Peyer's patch (tissue), 4 donors: ENCODE measurements at regions not wholly inside any gene's neighbourhood (a gene's known extent, or its start where the extent isn't known, plus 50 kb on each side); places are given as distances from the start of the nearest gene placed in this dataset.

Experiments used
- DNase-seq, 3 donors: peaks; one replicate each; pipeline ENCODE4 v3.0.0-alpha.2; 2017 to 2019
- H3K27ac ChIP-seq, 4 donors: fragments of 200-600 bp; sonication (generic); one replicate each; pipeline ENCODE4 v1.5.1; 2016 to 2019
- H3K27me3 ChIP-seq, 2 donors: fragments of 200-600 bp; sonication (generic); one replicate each; pipeline ENCODE4 v1.5.1; 2019
- H3K36me3 ChIP-seq, 3 donors: fragments of 200-600 bp; sonication (generic); one replicate each; pipeline ENCODE4 v1.5.1; 2016 to 2019
- H3K4me1 ChIP-seq, 4 donors: fragments of 200-600 bp; sonication (generic); one replicate each; pipeline ENCODE4 v1.5.1; 2016 to 2019
- H3K4me3 ChIP-seq, 4 donors: fragments of 200-600 bp; sonication (generic); 1 replicate in 3 of 4; 2 replicates in 1 of 4; pipeline ENCODE4 v1.5.1; 2016 to 2019; ENCODE audit warnings: mild to moderate bottlenecking in 1 of 4
- H3K9me3 ChIP-seq, 4 donors: fragments of 200-600 bp; sonication (generic); one replicate each; pipeline ENCODE4 v1.5.1; 2016 to 2019; ENCODE audit warnings: mild to moderate bottlenecking in 1 of 4
- POLR2A ChIP-seq, 2 donors: fragments of 450-650 bp; IDR thresholded peaks; one replicate each; pipeline ENCODE4 v1.5.1; 2017; ENCODE audit warnings: antibody characterized with exemption in 2 of 2, mild to moderate bottlenecking in 2 of 2, moderate library complexity in 2 of 2
- TF ChIP-seq, protein P1 (sequence below), 6 experiments: fragments of 450-650 bp in 4 of 6; fragments of 200-600 bp in 2 of 6; sonication (generic) in 1 of 6; IDR thresholded peaks; one replicate each; pipeline ENCODE4 v1.5.1; 2017 to 2019; ENCODE audit warnings: antibody characterized with exemption in 6 of 6, mild to moderate bottlenecking in 3 of 6, moderate library complexity in 1 of 6

GRCh38 chr9:19969721-19970120, 180.9 kb upstream of the SLC24A2 start:
- no peak for DNase-seq
- H3K9me3 ChIP-seq = no peaks in the 10 kb centered on the region
- no peaks in the 10 kb centered on the region for H3K4me1 ChIP-seq
- no peak overlapping the region for H3K4me3 ChIP-seq
- no peaks in the 10 kb centered on the region for H3K36me3 ChIP-seq
- no peaks in the 10 kb centered on the region for H3K27me3 ChIP-seq
- no peak for TF ChIP-seq POLR2A (IDR thresholded peaks at IDR 0.05)
- TF ChIP-seq, protein P1, sequence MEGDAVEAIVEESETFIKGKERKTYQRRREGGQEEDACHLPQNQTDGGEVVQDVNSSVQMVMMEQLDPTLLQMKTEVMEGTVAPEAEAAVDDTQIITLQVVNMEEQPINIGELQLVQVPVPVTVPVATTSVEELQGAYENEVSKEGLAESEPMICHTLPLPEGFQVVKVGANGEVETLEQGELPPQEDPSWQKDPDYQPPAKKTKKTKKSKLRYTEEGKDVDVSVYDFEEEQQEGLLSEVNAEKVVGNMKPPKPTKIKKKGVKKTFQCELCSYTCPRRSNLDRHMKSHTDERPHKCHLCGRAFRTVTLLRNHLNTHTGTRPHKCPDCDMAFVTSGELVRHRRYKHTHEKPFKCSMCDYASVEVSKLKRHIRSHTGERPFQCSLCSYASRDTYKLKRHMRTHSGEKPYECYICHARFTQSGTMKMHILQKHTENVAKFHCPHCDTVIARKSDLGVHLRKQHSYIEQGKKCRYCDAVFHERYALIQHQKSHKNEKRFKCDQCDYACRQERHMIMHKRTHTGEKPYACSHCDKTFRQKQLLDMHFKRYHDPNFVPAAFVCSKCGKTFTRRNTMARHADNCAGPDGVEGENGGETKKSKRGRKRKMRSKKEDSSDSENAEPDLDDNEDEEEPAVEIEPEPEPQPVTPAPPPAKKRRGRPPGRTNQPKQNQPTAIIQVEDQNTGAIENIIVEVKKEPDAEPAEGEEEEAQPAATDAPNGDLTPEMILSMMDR (IDR thresholded peaks at IDR 0.05) = no peak
- no peak overlapping the region for H3K27ac ChIP-seq

- no peak for DNase-seq
- Histone ChIP-seq H3K9me3 (no peaks in the 10 kb centered on the region), H3K4me1 (no peaks in the 10 kb centered on the region), H3K36me3 (no peaks in the 10 kb centered on the region), H3K27me3 (no peaks in the 10 kb centered on the region), H3K4me3 (no peak overlapping the region), H3K27ac (no peak overlapping the region)
- TF ChIP-seq, protein P1 (IDR thresholded peaks at IDR 0.05) = no peak
- no peak for TF ChIP-seq POLR2A (IDR thresholded peaks at IDR 0.05)
These were observed 179.1 kb upstream of the SLC24A2 start for GRCh38 chr9:19967888-19968459.

DNA sequence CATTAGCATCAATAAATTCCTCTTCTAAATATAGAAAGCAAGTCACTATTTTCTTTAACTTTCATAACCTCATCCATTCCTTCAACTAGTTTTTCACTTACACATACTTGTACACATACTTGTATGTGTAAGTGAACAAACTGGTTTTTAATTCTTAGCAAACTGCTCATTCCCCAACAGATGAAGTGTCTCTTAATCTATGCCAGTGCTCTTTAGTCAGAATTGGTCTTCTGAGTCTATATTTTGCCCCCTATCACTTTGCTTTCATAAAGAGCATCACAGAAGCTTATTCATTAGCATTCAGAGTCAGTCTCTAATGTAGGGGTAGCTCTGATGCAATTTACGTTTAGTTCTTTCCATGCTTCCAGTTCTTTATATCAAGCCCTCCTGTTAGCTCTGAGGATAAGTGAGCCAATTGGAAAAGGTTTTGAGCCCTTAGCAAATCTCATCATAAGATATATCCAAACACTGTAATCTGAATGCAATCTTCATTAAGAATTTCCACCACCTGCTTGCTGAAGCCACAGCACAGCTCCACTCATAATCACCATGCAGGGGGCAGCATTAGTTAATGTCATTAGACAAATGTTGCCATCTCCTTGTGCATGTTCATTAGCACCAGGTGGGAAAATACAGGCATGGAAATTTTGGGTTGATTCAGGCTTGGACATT, 178.5 kb upstream of the SLC24A2 start:
- no peak overlapping the region for H3K27ac ChIP-seq
- H3K36me3 ChIP-seq = no peaks in the 10 kb centered on the region
- H3K4me3 ChIP-seq = no peak overlapping the region
- H3K27me3 ChIP-seq = no peaks in the 10 kb centered on the region
- no peak for DNase-seq
- no peaks in the 10 kb centered on the region for H3K4me1 ChIP-seq
- no peak for TF ChIP-seq POLR2A (IDR thresholded peaks at IDR 0.05)
- TF ChIP-seq, protein P1 (IDR thresholded peaks at IDR 0.05) = no peak
- H3K9me3 ChIP-seq = no peaks in the 10 kb centered on the region

DNA sequence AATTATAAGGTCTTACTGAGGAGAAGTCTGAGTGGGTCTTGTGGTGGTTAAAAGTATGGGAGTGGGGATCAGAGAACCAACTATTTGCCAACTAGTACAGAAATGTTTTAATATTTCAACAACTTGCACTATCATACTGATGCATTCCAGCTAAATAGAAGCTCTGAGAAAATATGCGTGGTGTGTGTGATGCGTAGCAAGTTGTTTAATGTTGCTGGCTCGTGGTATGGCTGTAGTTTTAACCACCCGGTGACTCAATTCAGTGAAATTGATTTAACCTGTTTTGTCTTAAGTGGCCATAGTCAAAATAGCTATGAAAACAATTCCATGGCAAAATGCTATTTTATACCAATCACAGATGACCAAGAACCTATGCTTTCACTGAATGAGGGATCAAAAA, 176.5 kb upstream of the SLC24A2 start:
- H3K27ac ChIP-seq = no peak overlapping the region
- no peaks in the 10 kb centered on the region for H3K9me3 ChIP-seq
- no peak for DNase-seq
- H3K4me1 ChIP-seq = no peaks in the 10 kb centered on the region
- H3K27me3 ChIP-seq = no peaks in the 10 kb centered on the region
- TF ChIP-seq, protein P1 (IDR thresholded peaks at IDR 0.05) = no peak
- TF ChIP-seq POLR2A (IDR thresholded peaks at IDR 0.05) = no peak
- H3K4me3 ChIP-seq = no peak overlapping the region
- H3K36me3 ChIP-seq = no peaks in the 10 kb centered on the region

DNA sequence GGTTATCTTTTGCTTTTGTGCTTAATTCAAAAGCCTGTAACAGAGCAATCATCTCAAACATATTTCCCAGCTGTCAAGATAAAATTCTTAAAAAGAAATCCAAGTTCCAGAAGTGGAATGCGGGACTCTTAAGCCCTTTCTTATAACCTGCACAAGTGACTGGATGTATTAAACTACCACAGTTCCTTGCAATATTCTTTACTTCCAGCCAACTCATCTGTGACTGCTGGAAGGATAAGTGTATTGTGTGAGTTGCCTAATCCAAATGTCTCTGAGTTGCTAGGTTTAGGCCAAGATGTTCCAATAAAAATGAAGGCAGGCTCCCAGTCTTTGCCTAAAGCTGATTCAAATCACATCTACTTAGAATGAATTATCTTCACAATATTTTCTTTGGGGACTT, 159.2 kb upstream of the SLC24A2 start:
- no peaks in the 10 kb centered on the region for H3K27me3 ChIP-seq
- H3K4me3 ChIP-seq = no peak overlapping the region
- H3K9me3 ChIP-seq = no peaks in the 10 kb centered on the region
- H3K27ac ChIP-seq = no peak overlapping the region
- H3K36me3 ChIP-seq = no peaks in the 10 kb centered on the region
- no peak for TF ChIP-seq POLR2A (IDR thresholded peaks at IDR 0.05)
- TF ChIP-seq, protein P1 (IDR thresholded peaks at IDR 0.05) = no peak
- H3K4me1 ChIP-seq = no peaks in the 10 kb centered on the region
- no peak for DNase-seq
